PFSK-1 (cell line): ENCODE measurements at regions not wholly inside any gene's neighbourhood (a gene's known extent, or its start where the extent isn't known, plus 50 kb on each side); places are given as distances from the start of the nearest gene placed in this dataset.

Experiments
- POLR2AphosphoS5 ChIP-seq: IDR thresholded peaks from 2 replicates; pipeline ENCODE4 v1.6.1; 2012; ENCODE audit warnings: low read depth, mild to moderate bottlenecking, control low read depth, low read length, moderate library complexity
- REST ChIP-seq, 2 experiments: IDR thresholded peaks; 2 replicates each; pipeline versions ENCODE4 v1.6.1 to v1.8.0; 2011 to 2012; ENCODE audit warnings: low read depth in 2 of 2, low read length in 2 of 2, control low read depth in 1 of 2, inconsistent platforms in 1 of 2, mild to moderate bottlenecking in 1 of 2, moderate library complexity in 1 of 2; ENCODE audit not compliant: insufficient read depth in 1 of 2
- TAF1 ChIP-seq: IDR thresholded peaks from 2 replicates; pipeline ENCODE4 v1.6.1; 2012; ENCODE audit warnings: low read length, control low read depth, borderline replicate concordance; ENCODE audit not compliant: insufficient read depth

DNA sequence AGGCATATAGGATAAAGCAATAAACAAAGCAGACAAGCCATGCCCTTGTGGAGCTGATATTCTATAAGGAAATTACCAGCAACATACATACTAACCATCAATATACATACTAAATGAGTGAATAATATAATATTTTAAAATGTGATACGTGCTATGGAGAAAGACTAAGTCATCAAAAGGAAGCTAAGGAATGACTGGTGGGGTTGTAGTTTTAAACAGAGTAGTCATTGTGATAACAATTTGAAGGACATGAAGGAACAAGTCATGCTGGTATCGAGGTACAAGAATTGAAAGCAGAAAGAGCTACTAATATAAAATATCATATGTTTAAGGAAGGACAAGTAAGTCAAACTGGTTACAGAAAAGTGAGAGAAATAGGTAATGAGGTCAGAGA is 894.9 kb upstream of the PCDH9 start:
- TF ChIP-seq POLR2AphosphoS5 (no peak), REST (IDR thresholded peaks at IDR 0.05; ENCODE audit: insufficient read depth in 1 of 2, low read depth in 2 of 2, low read length in 2 of 2) (no peak), TAF1 (no peak)
